ENCODE measurements at regions not wholly inside any gene's neighbourhood (a gene's known extent, or its start where the extent isn't known, plus 50 kb on each side); places are given as distances from the start of the nearest gene placed in this dataset.
A peak's percentile ranks its signal among the peaks of the same experiment; 100 is the strongest.

DNA sequence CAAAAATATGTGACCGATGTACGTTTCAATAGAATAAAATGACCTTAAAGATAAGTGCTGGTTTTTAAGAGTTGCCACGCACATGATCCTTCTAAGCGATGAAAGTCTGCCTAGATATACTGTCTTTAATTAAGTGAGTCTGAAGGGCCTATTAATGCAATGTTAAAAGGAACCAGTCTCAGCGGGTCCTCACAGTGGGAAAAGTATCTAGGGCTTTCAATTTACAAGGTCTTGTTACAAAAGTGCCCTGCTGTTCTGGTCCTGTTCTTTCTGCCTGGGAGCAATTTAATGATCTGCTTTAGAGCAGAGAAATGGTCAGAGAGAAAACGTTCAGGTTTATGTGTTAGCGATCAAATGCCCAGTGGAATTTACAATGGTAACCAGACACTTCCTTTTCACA is 864.0 kb downstream of the KCNJ2 start:
- DNase-seq (ENCODE audit: low read depth): no peak
- TF ChIP-seq CTCF (IDR thresholded peaks at IDR 0.05; ENCODE audit: insufficient read depth, low read depth, low read length): no peak

GRCh38 chr17:71035226-71035625 is 865.9 kb downstream of the KCNJ2 start:
- H3K4me3 ChIP-seq (ENCODE audit: low read depth, low read length): no peak overlapping the region
- TF ChIP-seq CTCF (IDR thresholded peaks at IDR 0.05; ENCODE audit: insufficient read depth, low read depth, low read length): no peak
- no peak for DNase-seq (ENCODE audit: low read depth)

More for the DNA sequence above, 864.0 kb downstream of the KCNJ2 start:
- H3K4me3 ChIP-seq (ENCODE audit: low read depth, low read length): no peak overlapping the region

DNA sequence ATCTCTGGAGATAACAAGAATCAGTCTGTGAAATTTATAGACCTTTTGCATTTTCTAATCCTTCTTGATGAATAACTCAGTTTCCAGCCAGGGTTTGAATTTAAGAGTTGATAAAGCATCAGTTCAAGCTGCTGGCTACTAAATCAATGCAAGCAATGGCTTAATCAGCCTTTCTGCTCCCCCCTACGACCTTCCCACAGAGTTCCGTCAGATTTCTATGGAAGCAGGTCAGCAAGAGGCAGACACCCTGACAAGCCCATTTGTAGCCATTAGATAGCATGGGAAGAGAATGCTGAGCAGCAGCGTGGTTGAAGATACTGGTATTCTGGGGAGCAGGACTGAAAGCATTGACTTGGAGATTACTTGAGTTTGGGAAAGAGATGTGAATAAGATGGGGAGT is 868.1 kb downstream of the KCNJ2 start:
- no peak overlapping the region for H3K4me3 ChIP-seq (ENCODE audit: low read depth, low read length)
- no peak for TF ChIP-seq CTCF (IDR thresholded peaks at IDR 0.05; ENCODE audit: insufficient read depth, low read depth, low read length)
- no peak for DNase-seq (ENCODE audit: low read depth)

- no peak for TF ChIP-seq CTCF (IDR thresholded peaks at IDR 0.05; ENCODE audit: insufficient read depth, low read depth, low read length)
- no peak for DNase-seq (ENCODE audit: low read depth)
- H3K4me3 ChIP-seq (ENCODE audit: low read depth, low read length): no peak overlapping the region
Observed at GRCh38 chr17:71039391-71039790, 870.1 kb downstream of the KCNJ2 start.

GRCh38 chr17:71052971-71053370 is 883.6 kb downstream of the KCNJ2 start:
- H3K4me3 ChIP-seq (ENCODE audit: low read depth, low read length): no peak overlapping the region
- TF ChIP-seq CTCF (IDR thresholded peaks at IDR 0.05; ENCODE audit: insufficient read depth, low read depth, low read length): no peak
- DNase-seq (ENCODE audit: low read depth): no peak

- no peak for TF ChIP-seq CTCF (IDR thresholded peaks at IDR 0.05; ENCODE audit: insufficient read depth, low read depth, low read length)
- H3K4me3 ChIP-seq (ENCODE audit: low read depth, low read length): no peak overlapping the region
- no peak for DNase-seq (ENCODE audit: low read depth)
Observed at GRCh38 chr17:71055128-71055527, 885.8 kb downstream of the KCNJ2 start.

GRCh38 chr17:71057448-71057847 is 888.1 kb downstream of the KCNJ2 start:
- no peak for TF ChIP-seq CTCF (IDR thresholded peaks at IDR 0.05; ENCODE audit: insufficient read depth, low read depth, low read length)
- peak; percentile 62 for DNase-seq (ENCODE audit: low read depth)
- H3K4me3 ChIP-seq (ENCODE audit: low read depth, low read length): no peak overlapping the region

Data from fibroblast of villous mesenchyme (primary cell).